ENCODE measurements at regions not wholly inside any gene's neighbourhood (a gene's known extent, or its start where the extent isn't known, plus 50 kb on each side); places are given as distances from the start of the nearest gene placed in this dataset.

GRCh38 chr14:66398437-66398836 is 87.7 kb upstream of the CCDC196 start:
- no peak for TF ChIP-seq POLR2A (IDR thresholded peaks at IDR 0.05)
- TF ChIP-seq CTCF (IDR thresholded peaks at IDR 0.05), result no peak
- DNase-seq, result no peak
- no peak overlapping the region for H3K4me3 ChIP-seq (replicated peaks in 1 of 3)
- no peak overlapping the region for H3K27ac ChIP-seq
- H3K4me1 ChIP-seq, result no peaks in the 10 kb centered on the region
- no peaks in the 10 kb centered on the region for H3K36me3 ChIP-seq
- H3K9me3 ChIP-seq, result no peaks in the 10 kb centered on the region
- no peaks in the 10 kb centered on the region for H3K27me3 ChIP-seq
- intact Hi-C loops (cut with DNase I), result no loop called here
- 58 to 65% methylated on average over 1 of the region's 1 CpG for WGBS, 2 donors

GRCh38 chr14:66401449-66402095 is 84.6 kb upstream of the CCDC196 start:
- 61 to 70% methylated on average over 1 of the region's 1 CpG for WGBS, 2 donors
- Histone ChIP-seq H3K36me3 (no peaks in the 10 kb centered on the region), H3K4me1 (no peaks in the 10 kb centered on the region), H3K9me3 (no peaks in the 10 kb centered on the region), H3K27ac (no peak overlapping the region), H3K4me3 (replicated peaks in 1 of 3) (no peak overlapping the region), H3K27me3 (no peaks in the 10 kb centered on the region)
- peak; percentile 3 to 5 for DNase-seq
- TF ChIP-seq CTCF (IDR thresholded peaks at IDR 0.05) (peak; percentile 17 to 80 (median 67)), POLR2A (IDR thresholded peaks at IDR 0.05) (no peak)
- intact Hi-C loops (cut with DNase I), result no loop called here

- Histone ChIP-seq H3K9me3 (no peaks in the 10 kb centered on the region), H3K27ac (no peak overlapping the region), H3K4me1 (no peaks in the 10 kb centered on the region), H3K27me3 (no peaks in the 10 kb centered on the region), H3K4me3 (replicated peaks in 1 of 3) (no peak overlapping the region), H3K36me3 (no peaks in the 10 kb centered on the region)
- intact Hi-C loops (cut with DNase I), result no loop called here
- 24 to 33% methylated on average over 5 of the region's 5 CpGs for WGBS, 2 donors
- TF ChIP-seq POLR2A (IDR thresholded peaks at IDR 0.05) (no peak), CTCF (IDR thresholded peaks at IDR 0.05) (peak in 3 of 6 experiments; percentile 25 to 46 (median 35))
- DNase-seq, result no peak
These were observed 83.0 kb upstream of the CCDC196 start for GRCh38 chr14:66403183-66403582.

GRCh38 chr14:66404051-66404545 is 82.1 kb upstream of the CCDC196 start:
- no peaks in the 10 kb centered on the region for H3K4me1 ChIP-seq
- no peak for TF ChIP-seq CTCF (IDR thresholded peaks at IDR 0.05)
- TF ChIP-seq POLR2A (IDR thresholded peaks at IDR 0.05), result no peak
- WGBS, 2 donors, result 85% methylated on average over 3 of the region's 3 CpGs
- intact Hi-C loops (cut with DNase I), result no loop called here
- H3K9me3 ChIP-seq, result no peaks in the 10 kb centered on the region
- no peak for DNase-seq
- no peaks in the 10 kb centered on the region for H3K36me3 ChIP-seq
- H3K4me3 ChIP-seq (replicated peaks in 1 of 3), result no peak overlapping the region
- H3K27me3 ChIP-seq, result no peaks in the 10 kb centered on the region
- no peak overlapping the region for H3K27ac ChIP-seq

- Histone ChIP-seq H3K36me3 (no peaks in the 10 kb centered on the region), H3K4me3 (replicated peaks in 1 of 3) (no peak overlapping the region), H3K27ac (no peak overlapping the region), H3K4me1 (no peaks in the 10 kb centered on the region), H3K9me3 (no peaks in the 10 kb centered on the region), H3K27me3 (no peaks in the 10 kb centered on the region)
- WGBS, 2 donors, result 76 to 81% methylated on average over 1 of the region's 1 CpG
- intact Hi-C loops (cut with DNase I), result no loop called here
- DNase-seq, result no peak
- TF ChIP-seq POLR2A (IDR thresholded peaks at IDR 0.05), result no peak
- no peak for TF ChIP-seq CTCF (IDR thresholded peaks at IDR 0.05)
These were observed 81.0 kb upstream of the CCDC196 start for GRCh38 chr14:66405158-66405557.

Measured in thyroid gland (tissue), 4 donors.